H1 (cell line): ENCODE measurements at regions not wholly inside any gene's neighbourhood (a gene's known extent, or its start where the extent isn't known, plus 50 kb on each side); places are given as distances from the start of the nearest gene placed in this dataset.

Source experiments
- CTCF ChIA-PET: fragments of 300-600 bp; sonication (Branson Sonifier 250); formaldehyde crosslinking; loops from one replicate; lab custom pipeline; 2021; ENCODE audit not compliant: partially characterized antibody; lab: Charles Lee
- POLR2A ChIA-PET: fragments of 300-600 bp; sonication (Branson Sonifier 250); formaldehyde crosslinking; loops from one replicate; lab custom pipeline; 2021; ENCODE audit warnings: inconsistent platforms; ENCODE audit not compliant: partially characterized antibody; lab: Charles Lee
- DNase-seq, 2 experiments: peaks; one replicate each; pipeline versions ENCODE4 v3.0.0 to v3.0.0-alpha.2; 2010 to 2022; ENCODE audit warnings: low spot score in 2 of 2, low read depth in 1 of 2, mixed read lengths in 1 of 2
- FAIRE-seq: peaks from 2 replicates; lab custom pipeline; 2011; peaks lifted over from hg19 to GRCh38; lab: Jason Lieb, UNC
- H2AFZ ChIP-seq: 2 replicates; pipeline ENCODE4 v1.8.1; 2012; ENCODE audit warnings: low read length, inconsistent platforms
- H2AK5ac ChIP-seq: 2 replicates; pipeline ENCODE4 v1.6.1; 2013; ENCODE audit warnings: low read depth, low read length
- H2BK120ac ChIP-seq: replicated peaks from 2 replicates; pipeline ENCODE3; 2013; ENCODE audit warnings: low read depth, low read length, inconsistent platforms
- H2BK12ac ChIP-seq: 2 replicates; pipeline ENCODE4 v1.6.1; 2013; ENCODE audit warnings: low read depth, low read length
- H2BK15ac ChIP-seq: 2 replicates; pipeline ENCODE4 v1.6.1; 2013; ENCODE audit warnings: low read length
- H2BK20ac ChIP-seq: 2 replicates; pipeline ENCODE4 v1.6.1; 2013; ENCODE audit warnings: low read length
- H2BK5ac ChIP-seq: 2 replicates; pipeline ENCODE4 v1.6.1; 2013; ENCODE audit warnings: low read depth, low read length
- H3K14ac ChIP-seq: 2 replicates; pipeline ENCODE4 v1.6.1; 2013; ENCODE audit warnings: inconsistent platforms; ENCODE audit not compliant: insufficient read length
- H3K18ac ChIP-seq: 2 replicates; pipeline ENCODE4 v1.6.1; 2013; ENCODE audit warnings: low read length; ENCODE audit errors: extremely low read depth
- H3K23ac ChIP-seq: 2 replicates; pipeline ENCODE4 v1.6.1; 2013; ENCODE audit warnings: inconsistent platforms; ENCODE audit not compliant: insufficient read length
- H3K23me2 ChIP-seq: 2 replicates; pipeline ENCODE4 v1.6.1; 2013; ENCODE audit warnings: low read depth, low read length
- H3K27ac ChIP-seq: 2 replicates; pipeline ENCODE4 v1.6.1; 2011; ENCODE audit warnings: low read depth, low read length, inconsistent platforms
- H3K27me3 ChIP-seq, 4 experiments: replicated peaks in 1 of 4; 1 replicate in 1 of 4; 2 replicates in 3 of 4; pipeline versions ENCODE4 v1.6.1 to v1.8.1; 2011 to 2013; ENCODE audit warnings: low read length in 3 of 4, mild to moderate bottlenecking in 3 of 4, inconsistent platforms in 2 of 4, mixed read lengths in 2 of 4, moderate library complexity in 1 of 4; ENCODE audit not compliant: control insufficient read depth in 3 of 4, insufficient read depth in 3 of 4; ENCODE audit errors: extremely low read depth in 1 of 4
- H3K36me3 ChIP-seq, 4 experiments: 2 replicates each; pipeline versions ENCODE4 v1.6.1 to v1.8.1; 2011 to 2013; ENCODE audit warnings: mild to moderate bottlenecking in 4 of 4, low read length in 3 of 4, moderate library complexity in 2 of 4, control low read depth in 1 of 4, inconsistent platforms in 1 of 4; ENCODE audit not compliant: insufficient read depth in 4 of 4, control insufficient read depth in 2 of 4
- H3K4ac ChIP-seq: replicated peaks from 2 replicates; pipeline ENCODE3; 2013; ENCODE audit warnings: low read length, low read depth, mixed read lengths, inconsistent platforms; ENCODE audit not compliant: insufficient read length
- H3K4me1 ChIP-seq, 4 experiments: replicated peaks in 1 of 4; 1 replicate in 1 of 4; 2 replicates in 3 of 4; pipeline versions ENCODE4 v1.6.1 to v1.8.1; 2011 to 2013; ENCODE audit warnings: low read length in 3 of 4, inconsistent platforms in 2 of 4, mixed read lengths in 1 of 4; ENCODE audit not compliant: insufficient read depth in 4 of 4, control insufficient read depth in 3 of 4
- H3K4me2 ChIP-seq, 2 experiments: 2 replicates each; pipeline versions ENCODE4 v1.6.1 to v1.8.1; 2011 to 2013; ENCODE audit warnings: low read depth in 2 of 2, low read length in 2 of 2, control low read depth in 1 of 2, inconsistent platforms in 1 of 2, mild to moderate bottlenecking in 1 of 2; ENCODE audit not compliant: insufficient read depth in 1 of 2
- H3K4me3 ChIP-seq, 4 experiments: fragments of 200-600, 300-600 bp in 1 of 4; sonication (generic), shearing (Covaris generic), sonication (Bioruptor Twin) in 1 of 4; 2 replicates each; pipeline versions ENCODE4 v1.5.1 to v1.8.1; 2011 to 2016; ENCODE audit warnings: low read length in 4 of 4, low read depth in 3 of 4, control low read depth in 2 of 4, inconsistent platforms in 2 of 4, mild to moderate bottlenecking in 2 of 4, mixed read lengths in 1 of 4, moderate library complexity in 1 of 4; ENCODE audit not compliant: insufficient read depth in 2 of 4; ENCODE audit errors: extremely low read depth in 1 of 4
- H3K56ac ChIP-seq: replicated peaks from 2 replicates; pipeline ENCODE3; 2013; ENCODE audit warnings: low read depth, mild to moderate bottlenecking, mixed read lengths, low read length, inconsistent platforms; ENCODE audit not compliant: insufficient read length
- H3K79me1 ChIP-seq: 2 replicates; pipeline ENCODE4 v1.6.1; 2013; ENCODE audit warnings: low read depth, low read length, control low read depth
- H3K79me2 ChIP-seq, 2 experiments: 2 replicates each; pipeline versions ENCODE4 v1.6.1 to v1.8.1; 2012 to 2013; ENCODE audit warnings: low read length in 2 of 2, mild to moderate bottlenecking in 2 of 2, inconsistent platforms in 1 of 2; ENCODE audit not compliant: insufficient read depth in 2 of 2, control insufficient read depth in 1 of 2
- H3K9ac ChIP-seq, 4 experiments: replicated peaks in 1 of 4; 1 replicate in 1 of 4; 2 replicates in 3 of 4; pipeline versions ENCODE4 v1.6.1 to v1.8.1; 2011 to 2013; ENCODE audit warnings: low read depth in 3 of 4, low read length in 3 of 4, control low read depth in 2 of 4, mild to moderate bottlenecking in 2 of 4, moderate library complexity in 2 of 4, inconsistent platforms in 1 of 4; ENCODE audit errors: extremely low read depth in 1 of 4
- H3K9me3 ChIP-seq, 2 experiments: 2 replicates each; pipeline versions ENCODE4 v1.6.1 to v1.8.1; 2012 to 2013; ENCODE audit warnings: mild to moderate bottlenecking in 2 of 2, moderate library complexity in 2 of 2, control low read depth in 1 of 2, inconsistent platforms in 1 of 2, low read depth in 1 of 2, low read length in 1 of 2, mixed read lengths in 1 of 2; ENCODE audit not compliant: insufficient read depth in 2 of 2
- H4K20me1 ChIP-seq, 2 experiments: replicated peaks in 1 of 2; 2 replicates each; pipeline versions ENCODE3 to v1.8.1; 2011 to 2013; ENCODE audit warnings: inconsistent platforms in 2 of 2, low read length in 2 of 2, mild to moderate bottlenecking in 1 of 2; ENCODE audit not compliant: insufficient read depth in 2 of 2, control insufficient read depth in 1 of 2
- H4K5ac ChIP-seq: 2 replicates; pipeline ENCODE4 v1.6.1; 2013; ENCODE audit warnings: low read length, low read depth, mixed read lengths, inconsistent platforms; ENCODE audit not compliant: insufficient read length
- H4K8ac ChIP-seq: 2 replicates; pipeline ENCODE4 v1.8.0; 2013; ENCODE audit warnings: mild to moderate bottlenecking, moderate library complexity, low read length, inconsistent platforms; ENCODE audit not compliant: insufficient read depth; ENCODE audit errors: extremely low read depth
- H4K91ac ChIP-seq: replicated peaks from 2 replicates; pipeline ENCODE3; 2013; ENCODE audit warnings: low read length, mixed read lengths, inconsistent platforms; ENCODE audit not compliant: insufficient read length
- ASH2L ChIP-seq: fragments of 200-600, 300-600 bp; sonication (generic); IDR thresholded peaks from one replicate; pipeline ENCODE4 v1.7.1; 2017; ENCODE audit warnings: low read length
- ATF3 ChIP-seq: IDR thresholded peaks from 2 replicates; pipeline ENCODE4 v1.6.1; 2011; ENCODE audit warnings: low read depth, mild to moderate bottlenecking, low read length; ENCODE audit not compliant: insufficient read depth
- BCL11A ChIP-seq, 2 experiments: IDR thresholded peaks; one replicate each; pipeline ENCODE4 v1.6.1; 2011; ENCODE audit warnings: low read depth in 2 of 2, low read length in 2 of 2, mild to moderate bottlenecking in 2 of 2
- CEBPB ChIP-seq: IDR thresholded peaks from 2 replicates; pipeline ENCODE4 v1.6.1; 2012; ENCODE audit warnings: low read depth, low read length
- EP300 ChIP-seq, 2 experiments: IDR thresholded peaks; 1 replicate in 1 of 2; 2 replicates in 1 of 2; pipeline ENCODE4 v1.6.1; 2011 to 2012; ENCODE audit warnings: low read depth in 2 of 2, low read length in 2 of 2, mild to moderate bottlenecking in 2 of 2, borderline replicate concordance in 1 of 2, inconsistent platforms in 1 of 2, moderate library complexity in 1 of 2
- EZH2 ChIP-seq: fragments of 200-600 bp; sonication (generic); IDR thresholded peaks from 2 replicates; pipeline ENCODE4 v1.7.1; 2012; ENCODE audit warnings: low read depth, mild to moderate bottlenecking, moderate library complexity, low read length, inconsistent platforms; ENCODE audit not compliant: severe bottlenecking
- GABPA ChIP-seq: IDR thresholded peaks from 2 replicates; pipeline ENCODE4 v1.6.1; 2011; ENCODE audit warnings: mild to moderate bottlenecking, low read length, moderate library complexity, borderline replicate concordance; ENCODE audit not compliant: insufficient read depth
- SIN3A ChIP-seq, 2 experiments: IDR thresholded peaks in 1 of 2; conservative IDR thresholded peaks in 1 of 2; 2 replicates each; pipeline ENCODE4 v1.6.1; 2011 to 2012; ENCODE audit warnings: low read length in 2 of 2, improper control_type of control experiment in 1 of 2, low read depth in 1 of 2, mild to moderate bottlenecking in 1 of 2
- SIRT6 ChIP-seq: IDR thresholded peaks from one replicate; pipeline ENCODE4 v1.7.1; 2012; ENCODE audit warnings: low read length, inconsistent platforms
- SP1 ChIP-seq: IDR thresholded peaks from 2 replicates; pipeline ENCODE4 v1.6.1; 2011; ENCODE audit warnings: low read depth, low read length
- TAF7 ChIP-seq: optimal IDR thresholded peaks from 2 replicates; pipeline ENCODE3; 2011; ENCODE audit warnings: low read depth, mild to moderate bottlenecking, inconsistent platforms, low read length, moderate library complexity, borderline replicate concordance
- WGBS, 2 experiments: shearing (Covaris generic) in 1 of 2; methylation state at CpG; one replicate each; pipeline versions ENCODE4 v1.1.6 to v1.1.7; 2013 to 2015; ENCODE audit warnings: low lambda C conversion rate in 2 of 2, mixed read lengths in 2 of 2, inconsistent platforms in 1 of 2, low coverage in 1 of 2, missing lambda C conversion rate in 1 of 2; ENCODE audit not compliant: insufficient replicate concordance in 2 of 2, insufficient coverage in 1 of 2, insufficient read length in 1 of 2; ENCODE audit errors: extremely low coverage in 1 of 2, missing lambda C conversion rate in 1 of 2; 5-methylcytosine and 5-hydroxymethylcytosine counted together

GRCh38 chr11:130720232-130721022 is 195.9 kb downstream of the SNX19 start:
- CTCF ChIA-PET, result interaction anchor here (0.6 to 1.5 kb wide), 3 partner anchors 41 to 629 kb away, joined by 3 to 4 read pairs (median 4); no protein-coding TSS in a partner anchor
- no peak for FAIRE-seq
- Histone ChIP-seq H3K56ac (no peak overlapping the region), H2BK5ac (0 out of 2 replicates have a peak overlapping the region, but pooled peaks have one; percentile 6), H3K79me2 (no peaks in the 10 kb centered on the region), H3K18ac (no peak overlapping the region), H4K91ac (peak overlapping the region; percentile 40), H3K36me3 (no peaks in the 10 kb centered on the region), H3K14ac (no peak overlapping the region), H3K23ac (no peak overlapping the region), H2AK5ac (no peak overlapping the region; the same call in 1 of the 2 replicates), H4K8ac (no peak overlapping the region), H3K4ac (no peak overlapping the region), H2BK15ac (no peak overlapping the region), H2BK120ac (no peak overlapping the region), H3K27me3 (0 out of 7 replicates have a peak, but pooled peaks cover 0 to 2% (median 0%) of the 10 kb centered on the region in 4 experiments), H3K23me2 (no peaks in the 10 kb centered on the region), H2BK12ac (peak overlapping the region; percentile 82; the same call in 1 of the 2 replicates), H4K20me1 (no peaks in the 10 kb centered on the region), H3K9ac (no peak overlapping the region), H3K79me1 (no peaks in the 10 kb centered on the region), H4K5ac (no peak overlapping the region), H3K9me3 (no peaks in the 10 kb centered on the region), H2AFZ (0 out of 2 replicates have a peak overlapping the region, but pooled peaks have one; percentile 78), H3K27ac (no peak overlapping the region), H3K4me1 (no peaks in the 10 kb centered on the region), H3K4me3 (no peak overlapping the region), H3K4me2 (no peak overlapping the region), H2BK20ac (0 out of 2 replicates have a peak overlapping the region, but pooled peaks have one; percentile 25)
- POLR2A ChIA-PET, result no interaction called here
- no peak for DNase-seq
- 91% methylated on average over 27 of the region's 27 CpGs; no CpG with 5 or more reads in 1 of the 2 experiments for WGBS, 2 experiments
- TF ChIP-seq EZH2 (no peak), GABPA (no peak), SIRT6 (no peak), ATF3 (no peak), SIN3A (conservative IDR thresholded peaks at IDR 0.05 in 1 of 2, IDR thresholded peaks at IDR 0.05 in 1 of 2; ENCODE audit: low read depth in 1 of 2, low read length in 2 of 2) (no peak), TAF7 (no peak), SP1 (no peak), ASH2L (no peak), BCL11A (IDR thresholded peaks at IDR 0.05; ENCODE audit: low read depth in 2 of 2, low read length in 2 of 2) (no peak), EP300 (IDR thresholded peaks at IDR 0.05; ENCODE audit: borderline replicate concordance in 1 of 2, low read depth in 2 of 2, low read length in 2 of 2) (no peak), CEBPB (no peak)
